B cell (primary cell): ENCODE measurements at regions not wholly inside any gene's neighbourhood (a gene's known extent, or its start where the extent isn't known, plus 50 kb on each side); places are given as distances from the start of the nearest gene placed in this dataset.

Experiments used
- ATAC-seq: fragments of 200-7000 bp; cut with Tn5 transposase; one replicate; pipeline ENCODE4 v1.10.0; 2021; ENCODE audit warnings: low read depth, mild to moderate bottlenecking, moderate number of reproducible peaks, moderate library complexity
- CTCF ChIA-PET: fragments of 350-600 bp; sonication (Branson Sonifier 250); formaldehyde crosslinking; loops from one replicate; lab custom pipeline; 2021; ENCODE audit warnings: antibody characterized with exemption, inconsistent platforms; lab: Charles Lee
- POLR2A ChIA-PET: fragments of 350-600 bp; sonication (Branson Sonifier 250); formaldehyde crosslinking; loops from one replicate; lab custom pipeline; 2021; ENCODE audit warnings: antibody characterized with exemption; lab: Charles Lee
- DNase-seq: peaks from one replicate; pipeline ENCODE4 v3.0.0; 2013
- H2AFZ ChIP-seq: 2 replicates; pipeline ENCODE4 v1.6.1; 2012; ENCODE audit warnings: mild to moderate bottlenecking, low read depth, low read length; ENCODE audit not compliant: insufficient read depth, poor library complexity, severe bottlenecking
- H3K27ac ChIP-seq, 2 donors: 1 replicate in 1 of 2; 2 replicates in 1 of 2; pipeline ENCODE4 v1.5.1; 2012 to 2013; ENCODE audit warnings: low read length in 2 of 2, mild to moderate bottlenecking in 2 of 2, moderate library complexity in 1 of 2
- H3K27me3 ChIP-seq, 4 experiments: fragments of 200-600 bp in 1 of 4; sonication (generic) in 1 of 4; replicated peaks in 1 of 4; 1 replicate in 2 of 4; 2 replicates in 2 of 4; pipeline versions ENCODE4 v1.6.1 to v1.7.0; 2013 to 2016; ENCODE audit warnings: low read length in 3 of 4, mild to moderate bottlenecking in 2 of 4, mixed read lengths in 1 of 4, moderate library complexity in 1 of 4; ENCODE audit not compliant: insufficient read depth in 4 of 4, control insufficient read depth in 3 of 4; ENCODE audit errors: control extremely low read depth in 1 of 4
- H3K36me3 ChIP-seq, 2 experiments: replicated peaks in 1 of 2; 1 replicate in 1 of 2; 2 replicates in 1 of 2; pipeline versions ENCODE4 v1.6.1 to v1.7.1; 2013; ENCODE audit warnings: low read length in 1 of 2; ENCODE audit not compliant: insufficient read depth in 2 of 2, control insufficient read depth in 1 of 2; ENCODE audit errors: control extremely low read depth in 1 of 2, extremely low read depth in 1 of 2
- H3K4me1 ChIP-seq, 2 donors: fragments of 200-600 bp in 1 of 2; sonication (generic) in 1 of 2; 1 replicate in 1 of 2; 2 replicates in 1 of 2; pipeline versions ENCODE4 v1.5.1 to v1.6.1; 2013 to 2017; ENCODE audit warnings: low read length in 2 of 2; ENCODE audit not compliant: control insufficient read depth in 2 of 2, insufficient read depth in 2 of 2
- H3K4me2 ChIP-seq: replicated peaks from 2 replicates; pipeline ENCODE3; 2012; ENCODE audit warnings: mild to moderate bottlenecking, low read depth, low read length; ENCODE audit not compliant: poor library complexity, severe bottlenecking
- H3K4me3 ChIP-seq, 5 experiments: fragments of 200-600 bp in 1 of 5; sonication (generic) in 1 of 5; 1 replicate in 3 of 5; 2 replicates in 2 of 5; pipeline versions ENCODE4 v1.5.1 to v1.7.0; 2011 to 2016; ENCODE audit warnings: low read length in 4 of 5, mild to moderate bottlenecking in 4 of 5, low read depth in 2 of 5, control low read depth in 1 of 5, moderate library complexity in 1 of 5; ENCODE audit not compliant: insufficient read depth in 1 of 5; ENCODE audit errors: control extremely low read depth in 1 of 5, extremely low read depth in 1 of 5
- H3K79me2 ChIP-seq: fragments of 200-600 bp; sonication (generic); one replicate; pipeline ENCODE4 v1.6.0; 2016; ENCODE audit warnings: low read length; ENCODE audit not compliant: control insufficient read depth, insufficient read depth
- H3K9ac ChIP-seq: fragments of 200-600 bp; sonication (generic); 2 replicates; pipeline ENCODE4 v1.6.1; 2017; ENCODE audit warnings: mild to moderate bottlenecking, low read length, moderate library complexity
- H3K9me3 ChIP-seq, 3 donors: one replicate each; pipeline versions ENCODE4 v1.6.1 to v1.7.1; 2013; ENCODE audit warnings: low read length in 2 of 3; ENCODE audit not compliant: control insufficient read depth in 2 of 3, insufficient read depth in 1 of 3; ENCODE audit errors: control extremely low read depth in 1 of 3
- H4K20me1 ChIP-seq: 2 replicates; pipeline ENCODE4 v1.6.0; 2012; ENCODE audit warnings: mild to moderate bottlenecking, low read length; ENCODE audit not compliant: insufficient read depth, control insufficient read depth, poor library complexity, severe bottlenecking
- H3K27ac Mint-ChIP-seq: one replicate; pipeline ENCODE4 v1.8.0; 2021; ENCODE audit warnings: mixed read lengths
- H3K27me3 Mint-ChIP-seq: one replicate; pipeline ENCODE4 v1.8.0; 2021; ENCODE audit warnings: mixed read lengths
- H3K4me1 Mint-ChIP-seq: one replicate; pipeline ENCODE4 v1.8.0; 2021; ENCODE audit warnings: mixed read lengths
- H3K4me3 Mint-ChIP-seq: one replicate; pipeline ENCODE4 v1.8.0; 2021; ENCODE audit warnings: mixed read lengths
- H3K9me3 Mint-ChIP-seq: one replicate; pipeline ENCODE4 v1.8.0; 2022; ENCODE audit warnings: mixed read lengths; ENCODE audit not compliant: insufficient read depth
- CTCF ChIP-seq: fragments of 200-600 bp; IDR thresholded peaks from one replicate; pipeline ENCODE4 v1.8.0; 2022; ENCODE audit warnings: antibody characterized with exemption, mild to moderate bottlenecking
- EZH2 ChIP-seq: IDR thresholded peaks from 2 replicates; pipeline ENCODE4 v1.6.1; 2012; ENCODE audit warnings: borderline replicate concordance, low read depth, mild to moderate bottlenecking, moderate library complexity, low read length; ENCODE audit not compliant: insufficient read depth, poor library complexity, severe bottlenecking
- WGBS: methylation state at CpG from one replicate; pipeline ENCODE4 v1.1.5; 2013; ENCODE audit warnings: missing lambda C conversion rate; ENCODE audit not compliant: insufficient coverage; 5-methylcytosine and 5-hydroxymethylcytosine counted together
- intact Hi-C: fragments of 100-400 bp; cut with micrococcal nuclease; formaldehyde crosslinking; loops from one replicate; pipeline ENCODE4 v1.10.0; 2022

GRCh38 chr13:68808456-68808855 lies 1299.2 kb upstream of the ATXN8OS start:
- Histone ChIP-seq H3K9ac (no peak overlapping the region), H3K79me2 (no peaks in the 10 kb centered on the region), H3K27me3 (no peaks in the 10 kb centered on the region), H3K36me3 (no peaks in the 10 kb centered on the region), H4K20me1 (no peaks in the 10 kb centered on the region), H3K4me2 (no peak overlapping the region), H3K27ac (no peak overlapping the region), H3K4me1 (no peaks in the 10 kb centered on the region), H2AFZ (no peak overlapping the region), H3K4me3 (no peak overlapping the region), H3K9me3 (no peaks in the 10 kb centered on the region)
- Mint-ChIP-seq H3K4me3 (no peak overlapping the region), H3K27ac (no peak overlapping the region), H3K27me3 (no peaks in the 10 kb centered on the region), H3K9me3 (peaks cover 2% of the 10 kb centered on the region), H3K4me1 (no peaks in the 10 kb centered on the region)
- CTCF ChIA-PET = no interaction called here
- no CpG with 5 or more reads among the region's 3 CpGs for WGBS
- TF ChIP-seq EZH2 (no peak), CTCF (no peak)
- POLR2A ChIA-PET = no interaction called here
- no peak for DNase-seq
- ATAC-seq = no peak
- intact Hi-C loops = no loop called here

- Histone ChIP-seq H3K27me3 (no peaks in the 10 kb centered on the region), H3K9ac (no peak overlapping the region), H3K4me2 (no peak overlapping the region), H3K27ac (no peak overlapping the region), H2AFZ (no peak overlapping the region), H3K4me3 (no peak overlapping the region), H3K9me3 (no peaks in the 10 kb centered on the region), H3K36me3 (no peaks in the 10 kb centered on the region), H3K79me2 (no peaks in the 10 kb centered on the region), H3K4me1 (no peaks in the 10 kb centered on the region), H4K20me1 (no peaks in the 10 kb centered on the region)
- Mint-ChIP-seq H3K9me3 (no peaks in the 10 kb centered on the region), H3K4me3 (no peak overlapping the region), H3K27ac (no peak overlapping the region), H3K4me1 (no peaks in the 10 kb centered on the region), H3K27me3 (no peaks in the 10 kb centered on the region)
- DNase-seq = no peak
- no peak for ATAC-seq
- POLR2A ChIA-PET = no interaction called here
- CTCF ChIA-PET = no interaction called here
- 80% methylated on average over 1 of the region's 2 CpGs for WGBS
- intact Hi-C loops = no loop called here
- TF ChIP-seq EZH2 = no peak
- no peak for TF ChIP-seq CTCF
Measured at GRCh38 chr13:68806125-68806524, 1301.5 kb upstream of the ATXN8OS start.
